HG03442 (cell line): ENCODE measurements at regions not wholly inside any gene's neighbourhood (a gene's known extent, or its start where the extent isn't known, plus 50 kb on each side); places are given as distances from the start of the nearest gene placed in this dataset.
"Not testable (repeated sequence)": the region's sequence is repeated elsewhere in the genome, so short reads cannot be mapped to it uniquely, and the experiment has no call there.

Experiments used
- ATAC-seq: cut with Tn5 transposase; IDR thresholded peaks from one replicate; pipeline ENCODE4 v1.9.1; 2021; ENCODE audit warnings: mild to moderate bottlenecking, moderate library complexity; ENCODE audit not compliant: unreplicated experiment

DNA sequence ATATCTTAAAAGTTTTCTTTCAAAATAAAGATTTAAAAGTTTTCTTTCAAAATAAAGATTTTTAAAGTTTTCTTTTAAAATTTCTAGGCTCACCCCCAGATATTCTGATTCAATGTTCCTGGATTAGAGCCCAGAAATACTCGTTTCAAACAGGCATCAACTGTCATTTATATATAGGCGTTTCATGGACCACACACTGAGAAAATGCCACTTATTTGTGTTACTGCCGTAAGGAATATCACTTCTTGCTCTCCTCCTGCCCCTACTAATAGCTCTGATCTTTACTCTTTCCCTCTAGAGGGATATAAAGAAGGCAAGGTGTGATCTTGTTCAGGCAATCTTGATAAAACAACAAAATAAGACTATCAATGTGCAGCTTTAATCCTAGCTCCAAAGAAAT is 1324.1 kb downstream of the CDH8 start:
- no peak for ATAC-seq

- no peak for ATAC-seq
Measured at GRCh38 chr16:60704726-60705125, 1331.5 kb downstream of the CDH8 start.

GRCh38 chr16:60703096-60703495 is 1333.1 kb downstream of the CDH8 start:
- no peak for ATAC-seq

- no peak for ATAC-seq
Measured at GRCh38 chr16:60686824-60687223, 1349.4 kb downstream of the CDH8 start.

- no peak for ATAC-seq
Measured at GRCh38 chr16:60684002-60684401, 1352.2 kb downstream of the CDH8 start.

- ATAC-seq: no peak
Measured at GRCh38 chr16:60682219-60682618, 1354.0 kb downstream of the CDH8 start.

- no peak for ATAC-seq
Measured at GRCh38 chr16:60681043-60681442, 1355.2 kb downstream of the CDH8 start.

GRCh38 chr16:60675022-60675421 is 1361.2 kb downstream of the CDH8 start:
- no peak for ATAC-seq

GRCh38 chr16:60674241-60674640 is 1362.0 kb downstream of the CDH8 start:
- no peak for ATAC-seq

GRCh38 chr16:60655514-60656153 is 1380.6 kb downstream of the CDH8 start:
- no peak for ATAC-seq

DNA sequence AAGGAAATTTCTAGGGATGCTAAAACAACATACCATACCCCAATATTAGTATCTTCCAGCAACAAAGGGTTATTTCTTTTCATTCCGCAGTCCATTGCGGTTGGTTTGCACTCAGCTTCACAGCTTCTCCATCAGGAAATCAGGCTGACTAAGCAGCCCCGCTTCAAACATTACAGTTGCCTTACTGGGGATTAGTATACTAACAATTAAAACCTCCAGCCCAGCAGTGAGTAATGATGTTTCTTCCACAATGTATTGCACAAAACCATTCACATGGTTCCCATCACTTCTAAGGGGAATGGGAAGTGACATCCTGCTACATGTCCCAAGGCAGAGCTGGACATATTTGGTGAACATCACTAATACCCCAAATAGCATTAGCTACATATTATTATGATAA is 1384.9 kb downstream of the CDH8 start:
- no peak for ATAC-seq

GRCh38 chr16:60648290-60648689 is 1387.9 kb downstream of the CDH8 start:
- ATAC-seq: no peak

DNA sequence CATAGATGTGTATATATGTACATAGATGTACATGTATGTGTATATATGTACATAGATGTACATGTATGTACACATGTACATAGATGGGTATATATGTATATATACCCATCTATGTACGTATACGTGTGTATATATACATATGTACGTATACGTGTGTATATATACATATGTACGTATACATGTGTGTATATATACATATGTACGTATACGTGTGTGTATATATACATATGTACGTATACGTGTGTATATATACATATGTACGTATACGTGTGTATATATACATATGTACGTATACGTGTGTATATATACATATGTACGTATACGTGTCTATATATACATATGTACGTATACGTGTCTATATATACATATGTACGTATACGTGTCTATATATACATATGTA is 1388.8 kb downstream of the CDH8 start:
- ATAC-seq: not testable (repeated sequence)

GRCh38 chr16:60646631-60647030 is 1389.6 kb downstream of the CDH8 start:
- no peak for ATAC-seq

- ATAC-seq: no peak
Measured at GRCh38 chr16:60645541-60645940, 1390.7 kb downstream of the CDH8 start.

DNA sequence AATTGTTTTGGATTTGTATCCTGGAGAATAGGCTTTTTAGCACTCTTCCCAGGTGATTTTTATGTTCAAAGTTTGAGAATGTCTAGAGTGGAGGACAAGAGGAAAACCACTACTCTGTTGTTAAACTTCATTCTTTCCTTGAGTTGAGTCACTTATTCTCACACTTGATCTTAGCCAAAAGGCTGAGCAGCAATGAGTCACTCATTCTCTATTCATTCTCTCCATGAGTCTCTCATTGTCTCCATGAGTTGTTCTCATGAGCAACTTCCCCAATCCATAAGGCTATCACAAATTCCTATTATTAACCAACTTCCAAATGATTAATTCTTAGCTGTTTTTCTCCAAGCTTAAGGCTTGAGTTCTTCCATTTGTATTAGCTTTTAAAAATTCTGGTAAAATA is 1393.3 kb downstream of the CDH8 start:
- no peak for ATAC-seq

DNA sequence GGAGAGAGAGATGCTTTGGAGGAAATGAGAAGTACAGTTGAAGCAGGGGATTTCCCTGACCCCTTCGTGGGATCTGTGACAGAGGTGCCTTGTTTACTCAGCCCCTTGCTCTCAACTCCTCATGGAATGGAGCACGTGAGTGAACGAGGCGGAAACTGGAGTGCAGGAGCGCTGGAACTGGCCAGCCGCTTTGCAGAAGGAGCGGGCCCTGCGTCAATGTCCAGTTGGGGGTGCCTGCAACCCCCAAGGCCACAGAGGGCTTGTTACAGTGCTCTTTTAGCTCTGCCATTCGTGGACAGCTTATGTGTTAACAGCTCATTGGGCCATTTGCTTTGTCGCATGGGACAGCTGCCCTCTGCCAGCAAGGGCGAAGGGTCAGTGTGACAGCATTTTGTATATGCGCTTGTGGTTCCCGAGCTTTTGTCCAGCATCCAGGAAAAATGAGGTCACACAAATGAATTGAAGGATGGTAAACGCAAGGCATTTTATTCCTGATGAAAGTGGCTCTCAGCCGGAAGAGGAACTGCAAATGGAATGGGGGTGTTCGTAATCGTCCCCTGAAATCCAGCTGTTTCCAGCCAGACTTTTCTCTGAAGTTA is 1395.1 kb downstream of the CDH8 start:
- no peak for ATAC-seq

- ATAC-seq: no peak
Measured at GRCh38 chr16:60640038-60640437, 1396.2 kb downstream of the CDH8 start.

DNA sequence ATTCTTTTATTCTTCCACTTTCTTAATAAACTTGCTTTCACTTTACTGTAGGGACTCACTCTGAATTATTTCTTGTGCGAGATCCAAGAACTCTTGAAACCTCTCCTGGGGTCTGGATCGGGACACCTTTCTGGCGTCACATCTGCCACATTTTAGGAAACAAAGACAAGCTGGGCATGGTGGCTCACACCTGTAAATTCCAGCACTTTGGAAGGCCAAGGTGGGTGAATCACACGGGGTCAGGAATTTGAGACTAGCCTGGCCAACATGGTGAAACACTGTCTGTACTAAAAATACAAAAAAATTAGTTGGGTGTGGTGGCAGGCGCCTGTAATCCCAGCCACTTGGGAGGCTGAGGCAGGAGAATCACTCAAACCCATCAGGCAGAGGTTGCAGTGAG is 1399.6 kb downstream of the CDH8 start:
- not testable (repeated sequence) for ATAC-seq

DNA sequence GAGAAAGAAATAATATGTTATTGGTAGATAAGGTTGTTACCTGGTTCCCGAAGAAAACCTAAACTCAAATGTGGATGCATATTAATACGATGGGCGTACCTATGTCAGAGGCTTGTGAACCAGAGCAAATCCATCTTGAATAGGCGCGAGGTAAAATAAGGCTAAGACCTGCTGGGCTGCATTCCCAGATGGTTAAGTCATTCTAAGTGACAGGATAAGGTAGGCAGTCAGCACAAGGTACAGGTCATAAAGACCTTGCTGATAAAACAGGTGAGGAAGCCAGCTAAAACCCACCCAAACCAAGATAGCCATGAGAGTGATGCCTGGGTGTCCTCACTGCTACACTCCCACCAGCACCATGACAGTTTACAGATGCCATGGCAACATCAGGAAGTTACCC is 1400.1 kb downstream of the CDH8 start:
- ATAC-seq: no peak

GRCh38 chr16:60635548-60635947 is 1400.7 kb downstream of the CDH8 start:
- no peak for ATAC-seq

DNA sequence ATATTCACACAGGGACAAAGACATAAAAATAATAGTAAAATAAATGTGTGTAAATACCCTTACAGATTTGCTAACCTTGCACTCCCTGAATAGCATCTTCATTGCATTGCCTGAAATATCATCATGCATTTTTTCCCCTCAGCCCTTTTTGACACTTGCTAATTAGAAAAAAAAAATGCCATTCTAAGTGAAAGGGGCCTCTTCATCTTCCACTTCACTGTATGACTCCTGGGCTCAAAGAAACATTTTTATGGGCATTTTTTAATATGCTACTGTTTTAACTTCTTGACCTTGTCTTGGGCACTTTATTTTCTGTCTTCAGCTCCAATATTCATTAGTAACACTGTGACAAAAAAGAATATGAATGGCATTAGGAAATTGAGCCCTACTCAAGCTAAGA is 1424.4 kb downstream of the CDH8 start:
- ATAC-seq: no peak

GRCh38 chr16:60608971-60609370 is 1427.3 kb downstream of the CDH8 start:
- ATAC-seq: no peak
